HL-60 (cell line): ENCODE measurements at regions not wholly inside any gene's neighbourhood (a gene's known extent, or its start where the extent isn't known, plus 50 kb on each side); places are given as distances from the start of the nearest gene placed in this dataset.

Experiments
- CTCF ChIP-seq: IDR thresholded peaks from one replicate; pipeline ENCODE4 v1.5.1; 2011; ENCODE audit warnings: low read length, control low read depth, inconsistent platforms; ENCODE audit not compliant: insufficient read depth
- GABPA ChIP-seq: IDR thresholded peaks from 2 replicates; pipeline ENCODE4 v1.6.1; 2012; ENCODE audit warnings: low read depth
- POLR2AphosphoS5 ChIP-seq: IDR thresholded peaks from 2 replicates; pipeline ENCODE4 v1.6.1; 2012; ENCODE audit warnings: low read depth
- SPI1 ChIP-seq: IDR thresholded peaks from 2 replicates; pipeline ENCODE4 v1.6.1; 2012; ENCODE audit warnings: low read depth, mild to moderate bottlenecking, borderline replicate concordance
- TF ChIP-seq, protein P1 (sequence below): IDR thresholded peaks from 2 replicates; pipeline ENCODE4 v1.6.1; 2012; ENCODE audit warnings: low read depth; ENCODE audit not compliant: insufficient replicate concordance

- TF ChIP-seq, protein P1, sequence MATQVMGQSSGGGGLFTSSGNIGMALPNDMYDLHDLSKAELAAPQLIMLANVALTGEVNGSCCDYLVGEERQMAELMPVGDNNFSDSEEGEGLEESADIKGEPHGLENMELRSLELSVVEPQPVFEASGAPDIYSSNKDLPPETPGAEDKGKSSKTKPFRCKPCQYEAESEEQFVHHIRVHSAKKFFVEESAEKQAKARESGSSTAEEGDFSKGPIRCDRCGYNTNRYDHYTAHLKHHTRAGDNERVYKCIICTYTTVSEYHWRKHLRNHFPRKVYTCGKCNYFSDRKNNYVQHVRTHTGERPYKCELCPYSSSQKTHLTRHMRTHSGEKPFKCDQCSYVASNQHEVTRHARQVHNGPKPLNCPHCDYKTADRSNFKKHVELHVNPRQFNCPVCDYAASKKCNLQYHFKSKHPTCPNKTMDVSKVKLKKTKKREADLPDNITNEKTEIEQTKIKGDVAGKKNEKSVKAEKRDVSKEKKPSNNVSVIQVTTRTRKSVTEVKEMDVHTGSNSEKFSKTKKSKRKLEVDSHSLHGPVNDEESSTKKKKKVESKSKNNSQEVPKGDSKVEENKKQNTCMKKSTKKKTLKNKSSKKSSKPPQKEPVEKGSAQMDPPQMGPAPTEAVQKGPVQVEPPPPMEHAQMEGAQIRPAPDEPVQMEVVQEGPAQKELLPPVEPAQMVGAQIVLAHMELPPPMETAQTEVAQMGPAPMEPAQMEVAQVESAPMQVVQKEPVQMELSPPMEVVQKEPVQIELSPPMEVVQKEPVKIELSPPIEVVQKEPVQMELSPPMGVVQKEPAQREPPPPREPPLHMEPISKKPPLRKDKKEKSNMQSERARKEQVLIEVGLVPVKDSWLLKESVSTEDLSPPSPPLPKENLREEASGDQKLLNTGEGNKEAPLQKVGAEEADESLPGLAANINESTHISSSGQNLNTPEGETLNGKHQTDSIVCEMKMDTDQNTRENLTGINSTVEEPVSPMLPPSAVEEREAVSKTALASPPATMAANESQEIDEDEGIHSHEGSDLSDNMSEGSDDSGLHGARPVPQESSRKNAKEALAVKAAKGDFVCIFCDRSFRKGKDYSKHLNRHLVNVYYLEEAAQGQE: no peak
- TF ChIP-seq CTCF (no peak), POLR2AphosphoS5 (no peak), GABPA (no peak), SPI1 (no peak)
Measured at GRCh38 chr20:51121901-51122412, 99.0 kb upstream of the KCNG1 start.
